ENCODE measurements at regions not wholly inside any gene's neighbourhood (a gene's known extent, or its start where the extent isn't known, plus 50 kb on each side); places are given as distances from the start of the nearest gene placed in this dataset.
"Not testable (repeated sequence)": the region's sequence is repeated elsewhere in the genome, so short reads cannot be mapped to it uniquely, and the experiment has no call there.

GRCh38 chr2:230627091-230627490 is 85.6 kb upstream of the CAB39 start:
- TF ChIP-seq CTCF (IDR thresholded peaks at IDR 0.05; ENCODE audit: low read length); EZH2 (IDR thresholded peaks at IDR 0.05; ENCODE audit: borderline replicate concordance, low read length): not testable (repeated sequence)
